Endothelial cell of umbilical vein (primary cell): ENCODE measurements at regions not wholly inside any gene's neighbourhood (a gene's known extent, or its start where the extent isn't known, plus 50 kb on each side); places are given as distances from the start of the nearest gene placed in this dataset.

Experiments
- BruUV-seq: library from RNA; stranded (reverse); fragments of 400-500 nt; replicated peaks from 2 replicates; lab custom pipeline; 2021; lab: Mats Ljungman, UMichigan
- CTCF ChIA-PET: fragments of 300-600, 350-600 bp; sonication (Branson Sonifier 250); formaldehyde crosslinking; loops from one replicate; lab custom pipeline; 2021; ENCODE audit warnings: antibody characterized with exemption, inconsistent platforms; lab: Charles Lee
- POLR2A ChIA-PET: fragments of 300-600, 350-600 bp; sonication (Branson Sonifier 250); formaldehyde crosslinking; loops from one replicate; lab custom pipeline; 2021; ENCODE audit warnings: antibody characterized with exemption, inconsistent platforms; lab: Charles Lee
- DNase-seq: peaks from one replicate; pipeline ENCODE4 v3.0.0-alpha.2; 2011; ENCODE audit warnings: low read depth, low spot score
- FAIRE-seq: peaks from 2 replicates; lab custom pipeline; 2011; peaks lifted over from hg19 to GRCh38; lab: Jason Lieb, UNC
- H2AFZ ChIP-seq: 2 replicates; pipeline ENCODE4 v1.6.0; 2012; ENCODE audit warnings: low read depth, low read length, control low read depth, inconsistent platforms
- H3K27ac ChIP-seq: 2 replicates; pipeline ENCODE4 v1.5.1; 2011; ENCODE audit warnings: low read depth, mild to moderate bottlenecking, control low read depth, low read length, moderate library complexity; ENCODE audit not compliant: insufficient read depth
- H3K27me3 ChIP-seq, 2 experiments: 2 replicates each; pipeline versions ENCODE4 v1.6.0 to v1.6.1; 2011; ENCODE audit warnings: low read length in 2 of 2, mixed read lengths in 1 of 2; ENCODE audit not compliant: control insufficient read depth in 2 of 2, insufficient read depth in 2 of 2
- H3K36me3 ChIP-seq, 2 experiments: 2 replicates in 1 of 2; 3 replicates in 1 of 2; pipeline ENCODE4 v1.5.1; 2011; ENCODE audit warnings: low read length in 2 of 2, mild to moderate bottlenecking in 1 of 2, moderate library complexity in 1 of 2; ENCODE audit not compliant: control insufficient read depth in 2 of 2, insufficient read depth in 2 of 2; ENCODE audit errors: extremely low read depth in 1 of 2
- H3K4me1 ChIP-seq: 3 replicates; pipeline ENCODE4 v1.5.1; 2011; ENCODE audit warnings: mild to moderate bottlenecking, low read length; ENCODE audit not compliant: control insufficient read depth, insufficient read depth; ENCODE audit errors: extremely low read depth
- H3K4me2 ChIP-seq: 2 replicates; pipeline ENCODE4 v1.6.1; 2011; ENCODE audit warnings: low read length, control low read depth, mixed read lengths; ENCODE audit not compliant: insufficient read depth
- H3K4me3 ChIP-seq, 3 experiments: fragments of 200-600 bp in 1 of 3; sonication (generic), shearing (Covaris generic) in 1 of 3; replicated peaks in 1 of 3; 2 replicates each; pipeline ENCODE4 v1.5.1; 2011 to 2016; ENCODE audit warnings: control low read depth in 3 of 3, low read length in 3 of 3, mild to moderate bottlenecking in 2 of 3, inconsistent platforms in 1 of 3, low read depth in 1 of 3, moderate library complexity in 1 of 3; ENCODE audit not compliant: insufficient read depth in 1 of 3
- H3K79me2 ChIP-seq: 2 replicates; pipeline ENCODE4 v1.6.0; 2012; ENCODE audit warnings: low read length, inconsistent platforms; ENCODE audit not compliant: control insufficient read depth, insufficient read depth
- H3K9ac ChIP-seq: replicated peaks from 2 replicates; pipeline ENCODE3; 2011; ENCODE audit warnings: low read length, control low read depth; ENCODE audit not compliant: insufficient read depth; ENCODE audit errors: extremely low read depth
- H3K9me1 ChIP-seq: replicated peaks from 3 replicates; pipeline ENCODE4 v1.6.0; 2011; ENCODE audit warnings: mild to moderate bottlenecking, low read length; ENCODE audit not compliant: control insufficient read depth, insufficient read depth; ENCODE audit errors: extremely low read depth
- H3K9me3 ChIP-seq: replicated peaks from 2 replicates; pipeline ENCODE4 v1.5.1; 2012; ENCODE audit warnings: low read length, inconsistent platforms; ENCODE audit not compliant: control insufficient read depth, insufficient read depth
- H4K20me1 ChIP-seq: replicated peaks from 2 replicates; pipeline ENCODE3; 2011; ENCODE audit warnings: mild to moderate bottlenecking, low read length; ENCODE audit not compliant: control insufficient read depth, insufficient read depth; ENCODE audit errors: extremely low read depth
- EZH2 ChIP-seq: IDR thresholded peaks from 2 replicates; pipeline ENCODE4 v1.6.1; 2012; ENCODE audit warnings: borderline replicate concordance, low read depth, mild to moderate bottlenecking, moderate library complexity, low read length, inconsistent platforms; ENCODE audit not compliant: severe bottlenecking
- FOS ChIP-seq: IDR thresholded peaks from 2 replicates; pipeline ENCODE4 v1.6.1; 2011; ENCODE audit warnings: mild to moderate bottlenecking, low read length, moderate library complexity, borderline replicate concordance; ENCODE audit not compliant: insufficient read depth
- JUN ChIP-seq: IDR thresholded peaks from 2 replicates; pipeline ENCODE4 v1.6.1; 2011; ENCODE audit warnings: borderline replicate concordance, low read depth; ENCODE audit not compliant: insufficient read length, insufficient read depth
- MAX ChIP-seq: IDR thresholded peaks from 2 replicates; pipeline ENCODE4 v1.6.1; 2011; ENCODE audit not compliant: insufficient read depth, insufficient read length
- MYC ChIP-seq: IDR thresholded peaks from one replicate; pipeline ENCODE4 v1.6.1; 2011; ENCODE audit warnings: mild to moderate bottlenecking, low read depth, low read length
- POLR2AphosphoS5 ChIP-seq: IDR thresholded peaks from 2 replicates; pipeline ENCODE4 v1.6.1; 2012; ENCODE audit warnings: low read depth, mild to moderate bottlenecking, control low read depth, low read length, moderate library complexity; ENCODE audit not compliant: insufficient read depth
- dilution Hi-C: fragments of 300-500 bp; cut with MboI; formaldehyde crosslinking; loops from one replicate; pipeline ENCODE4 v1.15.0; 2019; ENCODE audit warnings: low sequenced_read_pairs; ENCODE audit not compliant: extremely low pct_ligation_motif_present
- intact Hi-C: fragments of 100-400 bp; cut with micrococcal nuclease; formaldehyde crosslinking; loops from one replicate; pipeline ENCODE4 v1.10.0; 2022
- TF ChIP-seq, protein P1 (sequence below), 2 donors: IDR thresholded peaks; 1 replicate in 1 of 2; 2 replicates in 1 of 2; pipeline ENCODE4 v1.5.1; 2011; ENCODE audit warnings: low read length in 2 of 2, mild to moderate bottlenecking in 2 of 2, moderate library complexity in 2 of 2, control low read depth in 1 of 2, inconsistent platforms in 1 of 2, low read depth in 1 of 2; ENCODE audit not compliant: insufficient read depth in 1 of 2; ENCODE audit errors: extremely low read depth in 1 of 2

GRCh38 chr2:64400733-64401528, 53.0 kb upstream of the LGALSL start:
- intact Hi-C loops (loop anchor here (5.0 kb wide), 2 partner anchors 259 to 476 kb away; partner anchors contain the start of gene PELI1), dilution Hi-C loops (no loop called here)
- ChIA-PET POLR2A (no interaction called here), CTCF (interaction anchor here (1.1 kb wide), 2 partner anchors 71 to 87 kb away, joined by 3 to 4 read pairs; no protein-coding TSS in a partner anchor)
- TF ChIP-seq MYC (no peak), EZH2 (no peak), POLR2AphosphoS5 (no peak), JUN (no peak), FOS (no peak), MAX (no peak)
- TF ChIP-seq, protein P1, sequence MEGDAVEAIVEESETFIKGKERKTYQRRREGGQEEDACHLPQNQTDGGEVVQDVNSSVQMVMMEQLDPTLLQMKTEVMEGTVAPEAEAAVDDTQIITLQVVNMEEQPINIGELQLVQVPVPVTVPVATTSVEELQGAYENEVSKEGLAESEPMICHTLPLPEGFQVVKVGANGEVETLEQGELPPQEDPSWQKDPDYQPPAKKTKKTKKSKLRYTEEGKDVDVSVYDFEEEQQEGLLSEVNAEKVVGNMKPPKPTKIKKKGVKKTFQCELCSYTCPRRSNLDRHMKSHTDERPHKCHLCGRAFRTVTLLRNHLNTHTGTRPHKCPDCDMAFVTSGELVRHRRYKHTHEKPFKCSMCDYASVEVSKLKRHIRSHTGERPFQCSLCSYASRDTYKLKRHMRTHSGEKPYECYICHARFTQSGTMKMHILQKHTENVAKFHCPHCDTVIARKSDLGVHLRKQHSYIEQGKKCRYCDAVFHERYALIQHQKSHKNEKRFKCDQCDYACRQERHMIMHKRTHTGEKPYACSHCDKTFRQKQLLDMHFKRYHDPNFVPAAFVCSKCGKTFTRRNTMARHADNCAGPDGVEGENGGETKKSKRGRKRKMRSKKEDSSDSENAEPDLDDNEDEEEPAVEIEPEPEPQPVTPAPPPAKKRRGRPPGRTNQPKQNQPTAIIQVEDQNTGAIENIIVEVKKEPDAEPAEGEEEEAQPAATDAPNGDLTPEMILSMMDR (IDR thresholded peaks at IDR 0.05; ENCODE audit: extremely low read depth in 1 of 2, insufficient read depth in 1 of 2, low read depth in 1 of 2, low read length in 2 of 2): no peak
- Histone ChIP-seq H3K9me1 (no peaks in the 10 kb centered on the region), H3K4me2 (no peak overlapping the region), H3K27me3 (peaks cover 5 to 8% of the 10 kb centered on the region in 2 experiments), H3K27ac (no peak overlapping the region), H3K79me2 (no peaks in the 10 kb centered on the region), H3K4me1 (peaks cover 34% of the 10 kb centered on the region), H3K9me3 (no peaks in the 10 kb centered on the region), H3K4me3 (no peak overlapping the region), H3K9ac (no peak overlapping the region), H2AFZ (no peak overlapping the region), H3K36me3 (no peaks in the 10 kb centered on the region), H4K20me1 (no peaks in the 10 kb centered on the region)
- FAIRE-seq (no peak), DNase-seq (no peak)
- BruUV-seq: no TSS peak
